ENCODE measurements at regions not wholly inside any gene's neighbourhood (a gene's known extent, or its start where the extent isn't known, plus 50 kb on each side); places are given as distances from the start of the nearest gene placed in this dataset.

DNA sequence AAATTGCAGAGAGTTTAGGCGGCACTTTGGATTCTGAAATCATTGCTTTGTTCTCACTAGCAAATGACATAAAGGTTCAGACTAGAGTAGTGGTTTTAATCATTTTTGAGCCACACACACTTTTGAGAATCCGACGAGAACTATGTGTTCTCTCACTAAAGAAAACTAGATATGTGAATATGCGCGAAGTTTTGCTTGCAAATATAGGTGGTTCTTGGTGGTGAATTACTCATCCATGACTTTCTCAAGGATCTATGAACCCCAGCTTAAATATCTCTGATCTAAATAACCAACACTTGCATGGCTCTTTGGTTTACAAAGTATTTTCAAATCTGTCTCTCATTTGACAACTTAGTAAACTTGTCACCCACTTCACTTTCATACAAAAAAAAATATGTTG is 54.8 kb downstream of the NOG start:
- no peak for DNase-seq (ENCODE audit: low spot score)

DNA sequence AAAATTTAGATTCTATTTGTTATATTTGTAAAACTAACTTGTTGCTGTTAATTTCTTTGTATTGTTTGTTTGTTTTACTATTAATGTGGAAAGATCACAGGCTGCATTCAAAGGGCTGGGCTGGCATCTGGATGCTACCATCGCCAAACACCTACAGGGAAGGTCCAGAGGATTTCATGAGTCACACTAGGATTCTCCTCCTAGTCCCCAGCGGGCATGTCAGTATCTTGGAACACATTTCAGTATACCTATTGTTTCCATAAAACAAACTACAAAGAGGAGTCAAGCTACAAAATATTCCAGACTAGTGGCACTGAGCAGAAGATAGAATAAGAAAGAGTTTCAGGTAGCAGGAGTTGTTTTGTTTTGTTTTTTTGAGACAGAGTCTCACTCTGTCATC is 55.3 kb downstream of the NOG start:
- no peak for DNase-seq (ENCODE audit: low spot score)

DNA sequence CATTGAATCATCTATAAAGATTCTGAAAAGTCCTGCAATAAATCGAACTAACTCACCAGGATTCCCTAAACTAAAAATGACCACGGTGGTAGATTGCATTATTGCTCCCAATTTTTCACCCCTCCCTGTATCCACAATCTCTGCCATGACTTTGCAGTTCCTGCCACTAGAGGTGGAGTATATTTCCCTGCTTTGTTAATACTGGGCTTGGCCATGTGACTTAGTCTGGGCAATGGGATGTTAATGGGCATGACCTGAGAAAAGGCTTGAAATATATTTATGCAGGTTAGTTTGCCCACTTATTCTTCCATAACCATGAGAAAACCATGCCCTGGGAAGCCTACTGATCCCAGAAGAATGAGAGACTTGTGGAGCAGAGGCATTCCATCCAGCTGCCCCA is 59.1 kb downstream of the NOG start:
- DNase-seq (ENCODE audit: low spot score), result no peak

DNA sequence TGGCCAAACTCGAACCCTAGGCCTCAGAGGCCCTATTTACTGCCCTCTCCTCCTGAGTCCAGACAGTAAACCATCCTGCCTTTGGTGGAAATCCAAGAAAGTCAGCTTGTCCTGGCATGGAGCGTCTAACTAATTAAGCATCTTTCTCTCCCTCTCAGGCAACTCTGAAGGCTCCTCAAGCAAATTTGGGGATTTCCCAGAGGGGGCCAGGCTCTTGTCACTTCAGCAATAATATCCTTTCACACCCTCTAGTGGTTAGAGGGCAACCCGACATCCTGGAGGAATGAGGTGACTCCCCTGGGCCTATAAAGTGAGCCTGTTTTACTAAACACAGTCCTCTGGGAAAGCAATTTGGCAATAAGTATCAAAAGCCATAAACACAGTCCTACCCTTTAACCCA is 60.4 kb downstream of the NOG start:
- no peak for DNase-seq (ENCODE audit: low spot score)

DNA sequence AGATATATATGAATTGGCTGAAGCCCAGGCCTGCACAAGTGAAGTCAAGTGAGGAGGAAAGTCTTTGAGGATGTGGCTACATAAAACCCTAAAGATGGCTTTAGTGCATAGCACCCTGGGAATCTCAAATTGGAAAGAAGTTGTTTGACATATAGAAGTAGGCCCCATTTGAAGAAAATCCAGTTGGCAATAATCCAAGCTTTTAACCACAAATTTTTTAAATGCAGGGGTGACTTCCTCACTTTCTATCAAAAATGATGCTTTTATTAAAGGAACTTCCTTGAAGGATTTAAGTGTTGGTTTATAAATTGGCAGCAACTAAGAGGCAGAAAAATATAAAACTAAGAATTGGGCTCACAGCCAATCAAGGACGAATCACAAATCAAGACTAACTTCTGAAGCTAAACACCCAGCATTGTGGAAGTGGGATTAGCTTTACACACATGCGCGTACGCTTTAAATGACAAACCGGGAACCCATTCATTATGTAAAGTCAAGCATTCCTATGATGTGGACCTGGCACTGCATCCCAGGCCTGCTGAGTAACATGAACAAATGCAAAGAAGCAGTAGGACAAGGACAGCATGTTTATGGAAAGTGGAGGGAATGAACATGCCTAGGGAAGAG is 63.3 kb downstream of the NOG start:
- DNase-seq (ENCODE audit: low spot score), result no peak

DNA sequence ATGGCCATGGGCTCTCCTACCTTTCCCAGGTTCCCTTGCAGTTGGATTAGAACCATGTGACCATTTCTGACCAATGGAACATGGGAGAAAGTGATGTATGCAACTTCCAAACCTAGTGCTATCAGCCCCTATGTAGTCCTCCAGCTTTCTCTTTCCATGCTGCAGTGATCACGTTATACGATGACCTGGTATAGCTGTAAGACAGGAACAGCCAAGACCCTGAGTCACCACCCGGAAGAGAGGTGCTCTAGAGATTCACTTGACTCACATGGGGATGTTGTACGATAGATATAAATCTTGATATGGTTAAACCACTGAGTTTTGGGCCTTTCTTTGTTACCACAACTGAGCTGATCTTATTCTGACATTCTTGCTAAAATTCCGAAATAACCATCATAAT is 65.1 kb downstream of the NOG start:
- DNase-seq (ENCODE audit: low spot score), result no peak

DNA sequence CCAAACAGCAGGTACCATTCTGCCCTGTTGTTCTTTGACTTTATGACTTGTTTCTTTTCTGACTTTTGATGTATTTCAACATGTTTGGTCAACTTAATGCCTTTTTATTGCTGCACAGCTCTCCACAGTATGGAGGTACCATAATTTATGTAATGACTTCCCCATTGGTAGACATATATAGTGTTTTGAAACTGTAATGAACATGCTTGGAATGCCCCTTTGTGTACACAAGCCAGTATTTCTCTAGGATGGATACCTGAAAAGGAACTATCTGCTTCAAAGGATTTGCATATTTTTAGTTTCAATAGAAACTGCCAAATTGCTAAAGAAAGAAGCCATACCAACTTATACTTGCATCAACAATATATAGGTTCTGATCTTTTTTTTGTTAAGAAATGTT is 66.1 kb downstream of the NOG start:
- no peak for DNase-seq (ENCODE audit: low spot score)

DNA sequence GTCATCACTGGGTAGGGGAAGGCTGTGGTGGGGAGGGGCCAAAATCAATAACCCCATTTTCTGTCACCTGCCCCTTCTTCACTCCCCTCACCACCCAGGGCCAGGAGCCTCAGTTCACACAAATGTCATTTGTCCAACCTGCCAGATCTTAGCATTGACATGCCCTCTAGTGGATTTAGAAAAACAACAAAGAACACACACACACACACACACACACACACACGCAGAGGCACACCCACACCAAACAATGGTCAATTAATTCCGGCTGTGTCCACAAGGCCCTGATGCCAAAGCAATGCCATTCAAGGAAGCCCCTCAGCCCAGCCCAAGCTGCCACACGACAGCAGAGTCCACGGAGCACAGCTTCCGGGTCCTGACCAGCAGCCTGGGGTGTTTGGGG is 68.4 kb downstream of the NOG start:
- no peak for DNase-seq (ENCODE audit: low spot score)

DNA sequence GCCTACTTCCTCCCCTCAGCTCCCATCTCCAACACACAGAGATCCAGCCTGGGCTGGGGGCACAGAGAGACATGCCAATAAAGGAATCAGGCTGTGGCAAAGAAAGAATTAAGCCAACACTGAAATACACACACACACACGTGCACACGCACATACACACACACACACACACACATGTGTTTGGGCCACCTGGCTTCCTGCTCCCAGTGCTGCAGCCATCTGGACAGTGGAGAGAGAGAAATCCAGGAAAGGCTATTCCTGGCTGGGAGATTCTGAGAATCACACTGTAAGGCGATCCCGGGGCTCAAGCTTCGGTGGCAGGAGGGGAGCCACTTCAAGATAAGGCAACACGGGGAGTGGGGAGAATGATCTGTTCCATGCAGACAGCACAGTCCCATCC is 72.4 kb downstream of the NOG start:
- DNase-seq (ENCODE audit: low spot score), result no peak

DNA sequence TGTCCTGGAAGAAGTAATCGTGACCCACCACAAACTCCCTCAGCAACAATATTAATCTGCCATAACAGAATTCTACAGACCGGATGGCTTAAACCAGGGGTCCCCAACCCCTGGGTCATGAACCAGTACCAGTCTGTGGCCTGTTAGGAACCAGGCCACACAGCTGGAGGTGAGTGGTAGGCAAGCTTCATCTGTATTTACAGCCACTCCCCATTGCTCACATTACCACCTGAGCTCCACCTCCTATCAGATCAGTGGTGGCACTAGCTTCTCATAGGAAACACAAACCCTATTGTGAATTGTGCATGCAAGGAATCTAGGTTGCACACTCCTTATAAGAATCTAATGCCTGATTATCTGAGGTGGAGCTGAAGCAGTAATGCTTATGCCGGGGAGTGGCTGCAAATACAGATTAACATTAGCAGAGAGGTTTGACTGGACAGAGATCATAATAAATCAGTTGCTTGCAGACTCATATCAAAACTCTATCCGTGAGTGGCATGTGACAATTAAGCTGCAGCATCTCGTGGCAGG is 74.5 kb downstream of the NOG start:
- DNase-seq (ENCODE audit: low spot score), result no peak

DNA sequence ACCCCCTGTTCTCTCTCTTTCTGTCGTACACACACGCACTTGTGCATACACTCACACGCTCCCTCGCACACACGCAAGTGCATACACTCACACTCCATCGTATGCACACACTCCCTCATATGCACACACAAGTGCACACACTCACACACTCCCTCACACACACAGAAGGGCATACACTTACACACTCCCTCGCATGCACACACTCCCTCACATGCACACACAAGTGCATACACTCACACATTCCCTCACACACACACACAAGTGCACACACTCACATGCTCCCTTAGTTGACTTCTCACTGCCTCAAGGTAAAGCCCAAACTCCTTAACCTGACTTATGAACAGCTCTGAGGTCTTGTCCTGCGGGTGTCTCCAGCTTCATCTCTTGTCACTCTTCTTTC is 78.7 kb downstream of the NOG start:
- no peak for DNase-seq (ENCODE audit: low spot score)

DNA sequence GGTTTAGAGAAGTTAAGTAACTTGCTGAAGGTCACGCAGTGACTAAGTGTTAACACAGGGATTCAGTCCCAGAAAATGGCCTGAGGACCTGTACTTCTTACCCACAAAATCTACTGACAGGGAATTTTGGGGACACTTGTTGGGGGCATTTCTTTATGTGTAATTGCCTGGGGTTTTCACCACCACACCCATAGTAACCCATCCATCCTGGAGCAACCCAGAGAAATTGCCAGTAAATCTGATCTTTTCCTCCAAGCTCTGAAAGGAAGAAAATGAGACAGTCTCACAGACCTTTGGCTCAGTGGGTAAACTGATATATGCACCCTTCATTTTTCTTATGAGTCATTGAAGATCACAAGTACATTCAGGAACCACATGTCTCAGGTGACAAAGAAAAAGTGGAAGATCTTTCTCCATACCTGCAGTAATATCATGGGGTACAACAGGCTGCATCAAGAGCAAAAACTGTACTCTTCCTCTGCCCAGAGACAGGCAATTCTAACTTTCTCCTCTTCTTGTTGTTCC is 81.0 kb downstream of the NOG start:
- no peak for DNase-seq (ENCODE audit: low spot score)

DNA sequence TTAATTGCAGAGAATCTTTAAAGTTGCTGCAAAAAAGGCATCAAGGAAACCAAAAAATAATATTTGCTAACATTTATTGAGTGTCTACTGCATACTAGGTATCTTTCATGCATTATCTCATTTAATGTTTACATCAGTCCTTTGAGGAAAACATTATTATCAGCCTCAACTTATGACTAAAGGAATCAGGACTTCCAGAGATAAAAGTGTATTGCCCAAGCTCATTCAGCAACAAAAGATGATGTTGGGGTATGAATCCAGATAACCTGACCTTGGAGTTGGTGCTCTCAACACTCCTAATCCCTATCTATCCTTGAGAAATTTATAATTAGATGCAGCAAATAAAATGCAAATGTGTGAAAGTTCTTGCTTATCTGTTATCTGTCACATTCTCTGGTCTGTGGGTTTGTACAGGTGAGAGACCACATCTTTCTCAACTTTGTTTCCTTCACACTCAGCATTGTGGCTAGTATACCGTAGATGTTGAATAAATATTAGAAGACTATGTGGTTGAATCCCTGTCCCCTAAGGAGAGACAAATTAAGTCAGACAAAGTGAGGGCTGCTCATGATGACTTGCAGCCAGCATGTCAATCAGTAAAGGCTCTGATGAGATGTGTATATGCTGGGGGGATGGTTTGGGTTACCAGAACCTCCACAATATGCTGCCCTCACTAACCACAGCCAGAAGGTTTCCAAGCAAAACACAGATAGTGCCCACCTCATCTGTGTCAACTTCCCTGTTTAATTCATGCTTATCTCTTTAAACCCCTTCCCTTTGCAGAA is 82.6 kb downstream of the NOG start:
- DNase-seq (ENCODE audit: low spot score), result no peak

DNA sequence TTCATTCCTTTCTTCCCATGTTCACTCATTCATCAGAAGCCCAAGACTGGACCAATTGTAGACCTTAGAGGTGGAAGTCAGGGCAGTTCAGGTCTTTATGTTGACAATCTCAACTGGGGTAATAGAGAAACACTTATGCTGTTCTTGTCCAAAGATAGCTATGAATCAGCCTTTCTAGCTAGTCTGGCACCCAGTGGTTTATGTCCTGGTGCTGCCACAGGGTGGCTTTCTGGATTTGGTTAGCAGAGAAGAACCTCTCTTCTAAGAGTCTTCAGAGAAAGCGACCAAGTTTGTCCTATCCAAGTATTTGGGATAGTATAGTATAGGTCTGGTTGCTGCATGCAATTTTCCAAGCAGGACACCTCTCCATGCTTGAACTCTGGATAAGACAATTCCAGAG is 83.3 kb downstream of the NOG start:
- no peak for DNase-seq (ENCODE audit: low spot score)

DNA sequence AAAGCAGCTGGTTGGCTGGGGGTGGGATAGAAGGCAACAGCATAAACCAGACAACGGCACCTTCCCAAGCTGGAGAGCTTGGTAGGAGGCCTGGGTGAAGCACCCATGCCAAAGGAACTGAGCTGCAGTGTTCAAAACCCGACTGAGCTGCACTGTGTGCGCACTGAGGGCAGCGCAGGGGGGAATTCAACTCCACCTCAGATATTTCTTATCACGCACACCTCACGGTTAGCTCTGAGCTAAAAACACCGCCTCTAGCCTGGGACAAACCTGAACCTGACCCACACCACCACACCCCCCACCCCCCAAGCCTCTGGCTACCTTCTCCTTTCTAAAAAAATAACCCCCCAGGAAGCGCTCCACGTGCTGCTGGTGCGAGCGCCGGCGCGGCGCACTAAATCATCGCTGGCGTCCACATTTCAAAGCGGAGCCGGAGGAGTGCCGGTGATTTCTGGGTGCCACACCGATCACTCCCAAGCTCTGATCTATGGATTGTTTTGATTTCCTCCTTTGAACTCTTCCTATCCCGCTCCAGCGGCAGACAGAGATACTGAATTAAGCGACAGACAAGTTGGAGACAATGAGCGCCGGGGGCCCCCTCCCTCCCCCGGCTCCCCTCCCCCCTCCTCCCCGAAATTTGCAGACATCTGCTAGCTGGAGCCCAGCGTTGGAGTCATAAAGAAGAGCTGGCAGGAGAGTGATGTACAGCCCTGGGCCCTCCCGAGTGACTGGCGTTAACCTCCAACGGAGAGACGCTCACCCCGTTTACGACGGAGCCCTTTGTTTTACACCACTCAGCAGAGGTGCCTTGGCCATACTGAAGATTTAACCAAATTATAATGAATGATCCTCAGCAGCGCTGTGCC is 85.0 kb downstream of the NOG start:
- DNase-seq (ENCODE audit: low spot score), result no peak

DNA sequence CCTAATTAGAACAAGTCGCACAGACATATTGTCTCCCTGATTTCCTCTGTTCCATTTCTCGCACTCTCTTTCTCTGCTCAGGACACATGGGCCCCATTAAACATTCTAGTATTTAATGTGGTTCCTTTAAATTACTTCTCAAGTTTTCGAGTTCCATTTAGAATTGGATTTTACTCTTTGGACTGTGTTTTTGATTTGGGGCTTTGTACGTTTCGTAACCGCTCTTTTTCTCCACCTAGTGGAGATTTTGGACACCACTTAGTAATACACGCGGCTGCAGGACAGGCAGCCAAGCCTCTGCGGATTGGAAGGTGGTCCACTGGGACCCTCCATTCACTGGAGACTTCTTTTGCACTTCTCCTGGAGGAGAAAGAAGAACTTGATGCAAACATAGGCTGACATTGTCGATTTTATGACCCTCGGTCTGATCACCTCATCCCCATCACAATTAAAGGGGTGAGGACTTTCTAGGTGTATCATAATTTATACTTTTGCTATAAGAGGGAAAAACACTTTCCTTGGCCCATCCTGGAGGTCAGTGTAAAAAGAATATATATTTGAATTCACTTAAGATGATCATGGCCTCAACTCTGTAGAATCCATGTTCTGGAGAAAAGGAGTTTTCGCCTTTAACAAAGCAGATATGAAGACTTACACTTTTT is 85.7 kb downstream of the NOG start:
- no peak for DNase-seq (ENCODE audit: low spot score)

DNA sequence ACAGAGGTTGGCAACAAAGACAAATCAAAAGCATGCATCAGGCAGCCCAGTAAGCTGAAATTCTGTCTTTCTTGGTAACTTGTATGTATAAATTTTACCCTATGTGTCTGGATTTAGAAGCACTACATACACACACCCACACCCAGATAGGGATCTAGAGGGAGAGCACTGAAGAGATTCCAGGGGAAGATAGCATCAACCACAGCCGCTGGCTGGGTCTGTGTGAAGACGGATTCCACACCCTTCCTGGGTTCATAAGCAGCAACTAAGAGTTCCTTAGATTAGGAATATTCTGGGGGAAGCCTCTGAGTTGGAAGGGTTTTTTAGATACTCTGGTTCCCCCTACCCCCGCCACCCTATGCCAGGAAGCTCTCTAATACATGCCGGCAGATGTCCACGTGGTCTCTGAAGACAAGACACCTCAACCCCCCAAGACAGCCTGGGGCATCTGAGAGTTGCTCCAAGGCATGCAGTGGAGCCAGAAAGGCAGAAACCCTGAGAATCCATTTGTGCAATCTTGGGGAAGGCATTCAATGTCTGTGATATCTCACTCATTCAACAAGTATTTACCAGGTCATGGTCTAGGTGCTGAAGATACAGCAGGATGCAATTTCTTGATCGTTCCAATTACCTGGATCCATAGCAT is 86.4 kb downstream of the NOG start:
- no peak for DNase-seq (ENCODE audit: low spot score)

DNA sequence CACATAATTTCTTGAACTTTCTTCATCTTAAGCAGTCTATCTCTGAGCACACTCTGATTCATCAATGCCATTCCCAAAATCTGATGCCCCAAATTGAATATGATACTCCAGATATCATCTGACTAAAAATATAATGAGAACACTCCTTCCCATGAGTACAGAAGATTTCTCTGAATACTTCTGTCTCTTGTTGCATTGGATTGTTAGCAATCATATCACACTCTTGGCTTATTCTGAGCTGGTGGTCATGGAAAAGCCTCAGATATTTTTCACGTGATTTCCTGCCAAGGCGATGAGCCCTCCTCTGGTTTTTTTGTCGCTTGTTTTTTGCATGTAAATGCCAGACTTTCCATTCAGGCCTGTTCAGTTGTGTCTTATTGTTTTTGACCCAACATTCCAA is 87.2 kb downstream of the NOG start:
- DNase-seq (ENCODE audit: low spot score), result no peak

DNA sequence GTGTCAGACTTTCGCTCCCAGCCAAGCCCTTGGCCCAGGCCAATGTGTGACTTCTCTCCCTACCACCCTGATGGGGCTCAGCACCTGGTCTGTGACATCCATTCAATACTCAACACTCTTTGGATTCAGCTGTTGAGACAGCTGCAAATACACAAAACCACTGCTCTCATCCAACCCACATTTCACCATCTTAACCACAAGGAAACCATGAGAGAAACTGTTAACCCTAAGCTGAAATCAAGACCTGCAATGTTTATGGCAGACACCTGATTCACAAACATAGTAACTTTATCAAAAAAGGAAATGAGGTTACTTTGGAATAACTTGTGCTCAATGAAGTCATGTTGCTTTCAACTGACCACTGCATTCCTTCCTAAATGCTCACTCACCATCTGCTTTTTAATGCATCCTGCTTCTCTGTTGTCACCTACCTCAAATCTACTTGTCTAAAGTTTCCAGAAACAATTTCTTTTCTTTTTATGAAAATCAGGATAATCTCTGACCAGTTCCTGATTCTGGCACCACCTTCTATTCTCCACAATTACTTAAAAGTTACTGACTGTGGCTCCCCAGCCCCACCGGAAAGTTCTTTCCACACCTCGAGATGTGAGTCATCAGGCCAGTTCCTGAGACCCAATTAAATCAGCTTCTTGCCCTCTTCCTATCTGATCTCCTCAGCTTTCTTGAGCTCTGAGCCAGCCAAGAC is 88.2 kb downstream of the NOG start:
- no peak for DNase-seq (ENCODE audit: low spot score)

DNA sequence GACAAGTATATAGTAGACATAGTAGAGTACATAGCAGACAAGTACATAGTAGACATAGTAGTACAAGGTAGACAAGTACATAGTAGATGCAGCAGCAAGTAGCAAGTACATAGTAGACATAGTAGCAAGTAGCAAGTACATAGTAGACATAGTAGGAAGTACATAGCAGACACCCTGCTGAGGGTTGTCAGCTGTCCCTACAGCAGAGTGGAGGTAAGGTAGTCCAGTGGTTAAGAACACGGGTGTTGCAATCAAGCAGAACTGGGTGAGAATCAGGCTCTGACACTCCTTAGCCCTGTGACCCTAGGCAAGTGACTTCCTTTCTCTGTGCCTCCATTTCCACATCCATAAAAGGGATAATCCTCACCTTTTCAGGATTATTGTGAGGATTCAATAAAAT is 94.7 kb downstream of the NOG start:
- DNase-seq (ENCODE audit: low spot score), result no peak
